Muscle of leg (tissue), 3 donors: ENCODE measurements at regions not wholly inside any gene's neighbourhood (a gene's known extent, or its start where the extent isn't known, plus 50 kb on each side); places are given as distances from the start of the nearest gene placed in this dataset.

Source experiments
- DNase-seq: peaks from one replicate; pipeline ENCODE4 v3.0.0; 2013
- H3K27ac ChIP-seq: one replicate; pipeline ENCODE4 v1.5.1; 2013; ENCODE audit warnings: mild to moderate bottlenecking, low read length, control low read depth
- H3K27me3 ChIP-seq: one replicate; pipeline ENCODE4 v1.6.1; 2013; ENCODE audit warnings: low read length; ENCODE audit not compliant: control insufficient read depth, insufficient read depth
- H3K36me3 ChIP-seq: one replicate; pipeline ENCODE4 v1.6.1; 2013; ENCODE audit warnings: low read length; ENCODE audit not compliant: control insufficient read depth, insufficient read depth
- H3K4me1 ChIP-seq: one replicate; pipeline ENCODE4 v1.6.1; 2013; ENCODE audit warnings: low read length; ENCODE audit not compliant: control insufficient read depth, insufficient read depth
- H3K4me3 ChIP-seq: one replicate; pipeline ENCODE4 v1.5.1; 2013; ENCODE audit warnings: low read length, control low read depth
- H3K9me3 ChIP-seq: replicated peaks from 2 replicates; pipeline ENCODE4 v1.6.1; 2013; ENCODE audit warnings: low read depth, low read length; ENCODE audit not compliant: control insufficient read depth
- WGBS: methylation state at CpG from one replicate; pipeline ENCODE4 v1.1.5; 2013; ENCODE audit warnings: missing lambda C conversion rate; ENCODE audit not compliant: insufficient coverage; 5-methylcytosine and 5-hydroxymethylcytosine counted together

- Histone ChIP-seq H3K4me3 (no peak overlapping the region), H3K9me3 (peaks cover 7% of the 10 kb centered on the region), H3K4me1 (no peaks in the 10 kb centered on the region), H3K27ac (no peak overlapping the region), H3K27me3 (no peaks in the 10 kb centered on the region), H3K36me3 (no peaks in the 10 kb centered on the region)
- 0% methylated on average over 1 of the region's 13 CpGs for WGBS
- DNase-seq: no peak
These were observed 278.8 kb downstream of the ENC1 start for GRCh38 chr5:74361406-74362358.

- no peak overlapping the region for H3K27ac ChIP-seq
- no peaks in the 10 kb centered on the region for H3K4me1 ChIP-seq
- H3K36me3 ChIP-seq: no peaks in the 10 kb centered on the region
- H3K27me3 ChIP-seq: no peaks in the 10 kb centered on the region
- H3K9me3 ChIP-seq: peaks cover 3% of the 10 kb centered on the region
- H3K4me3 ChIP-seq: no peak overlapping the region
- DNase-seq: no peak
- WGBS: 92% methylated on average over 2 of the region's 7 CpGs
These were observed 279.9 kb downstream of the ENC1 start for GRCh38 chr5:74360535-74361210.

- 52% methylated on average over 4 of the region's 5 CpGs for WGBS
- Histone ChIP-seq H3K27me3 (no peaks in the 10 kb centered on the region), H3K4me1 (no peaks in the 10 kb centered on the region), H3K9me3 (no peaks in the 10 kb centered on the region), H3K4me3 (no peak overlapping the region), H3K36me3 (no peaks in the 10 kb centered on the region), H3K27ac (no peak overlapping the region)
- no peak for DNase-seq
These were observed 282.7 kb downstream of the ENC1 start for GRCh38 chr5:74357827-74358226.

- DNase-seq: no peak
- Histone ChIP-seq H3K27ac (no peak overlapping the region), H3K27me3 (no peaks in the 10 kb centered on the region), H3K4me3 (no peak overlapping the region), H3K36me3 (no peaks in the 10 kb centered on the region), H3K9me3 (no peaks in the 10 kb centered on the region), H3K4me1 (no peaks in the 10 kb centered on the region)
- WGBS: 54% methylated on average over 4 of the region's 7 CpGs
These were observed 284.4 kb downstream of the ENC1 start for GRCh38 chr5:74356009-74356695.

GRCh38 chr5:74355041-74355824, 285.3 kb downstream of the ENC1 start:
- no peaks in the 10 kb centered on the region for H3K27me3 ChIP-seq
- WGBS: 94% methylated on average over 3 of the region's 6 CpGs

GRCh38 chr5:74352256-74352655, 288.3 kb downstream of the ENC1 start:
- H3K27me3 ChIP-seq: no peaks in the 10 kb centered on the region
- H3K4me3 ChIP-seq: no peak overlapping the region
- no peak overlapping the region for H3K27ac ChIP-seq
- no CpG with 5 or more reads among the region's 4 CpGs for WGBS
- no peaks in the 10 kb centered on the region for H3K4me1 ChIP-seq
- DNase-seq: peak; percentile 34
- H3K36me3 ChIP-seq: no peaks in the 10 kb centered on the region
- H3K9me3 ChIP-seq: no peaks in the 10 kb centered on the region

More at GRCh38 chr5:74355041-74355824, 285.3 kb downstream of the ENC1 start:
- Histone ChIP-seq H3K4me3 (no peak overlapping the region), H3K4me1 (no peaks in the 10 kb centered on the region), H3K9me3 (no peaks in the 10 kb centered on the region), H3K36me3 (no peaks in the 10 kb centered on the region), H3K27ac (no peak overlapping the region)
- DNase-seq: no peak

GRCh38 chr5:74342948-74343682, 297.4 kb downstream of the ENC1 start:
- 58% methylated on average over 2 of the region's 5 CpGs for WGBS
- Histone ChIP-seq H3K9me3 (no peaks in the 10 kb centered on the region), H3K36me3 (no peaks in the 10 kb centered on the region), H3K4me3 (no peak overlapping the region), H3K27ac (no peak overlapping the region), H3K27me3 (no peaks in the 10 kb centered on the region), H3K4me1 (no peaks in the 10 kb centered on the region)
- DNase-seq: no peak

GRCh38 chr5:74342182-74342581, 298.3 kb downstream of the ENC1 start:
- H3K4me1 ChIP-seq: peaks cover 9% of the 10 kb centered on the region
- H3K4me3 ChIP-seq: no peak overlapping the region
- H3K27me3 ChIP-seq: no peaks in the 10 kb centered on the region
- 80% methylated on average over 1 of the region's 2 CpGs for WGBS
- no peak for DNase-seq
- H3K27ac ChIP-seq: no peak overlapping the region
- no peaks in the 10 kb centered on the region for H3K36me3 ChIP-seq
- H3K9me3 ChIP-seq: no peaks in the 10 kb centered on the region

GRCh38 chr5:74341221-74341620, 299.3 kb downstream of the ENC1 start:
- Histone ChIP-seq H3K27me3 (no peaks in the 10 kb centered on the region), H3K4me1 (peaks cover 14% of the 10 kb centered on the region), H3K27ac (no peak overlapping the region), H3K4me3 (no peak overlapping the region), H3K9me3 (no peaks in the 10 kb centered on the region), H3K36me3 (no peaks in the 10 kb centered on the region)
- no CpG with 5 or more reads among the region's 2 CpGs for WGBS
- no peak for DNase-seq
